ENCODE measurements at regions not wholly inside any gene's neighbourhood (a gene's known extent, or its start where the extent isn't known, plus 50 kb on each side); places are given as distances from the start of the nearest gene placed in this dataset.

GRCh38 chr13:99700468-99700867 lies 199.2 kb downstream of the TM9SF2 start:
- Histone ChIP-seq H3K9ac (ENCODE audit: low read depth, low read length, poor library complexity, severe bottlenecking) (no peak overlapping the region), H3K79me2 (ENCODE audit: insufficient read depth, low read length) (no peaks in the 10 kb centered on the region), H3K9me2 (replicated peaks; ENCODE audit: low read depth, low read length) (no peaks in the 10 kb centered on the region), H2AFZ (ENCODE audit: low read length) (no peak overlapping the region), H3K4me1 (ENCODE audit: insufficient read depth, low read length, poor library complexity, severe bottlenecking) (no peaks in the 10 kb centered on the region), H4K20me1 (ENCODE audit: insufficient read depth, low read length, poor library complexity, severe bottlenecking) (no peaks in the 10 kb centered on the region), H3K9me3 (ENCODE audit: insufficient read depth, low read depth, low read length) (no peaks in the 10 kb centered on the region), H3K4me3 (ENCODE audit: low read length, poor library complexity, severe bottlenecking) (no peak overlapping the region), H3K27me3 (ENCODE audit: insufficient read depth, low read length, poor library complexity, severe bottlenecking) (no peaks in the 10 kb centered on the region), H3F3A (ENCODE audit: low read depth) (no peaks in the 10 kb centered on the region), H3K36me3 (ENCODE audit: insufficient read depth, low read length) (no peaks in the 10 kb centered on the region), H3K4me2 (ENCODE audit: low read depth, low read length, poor library complexity, severe bottlenecking) (no peak overlapping the region)
- TF ChIP-seq, protein P1, sequence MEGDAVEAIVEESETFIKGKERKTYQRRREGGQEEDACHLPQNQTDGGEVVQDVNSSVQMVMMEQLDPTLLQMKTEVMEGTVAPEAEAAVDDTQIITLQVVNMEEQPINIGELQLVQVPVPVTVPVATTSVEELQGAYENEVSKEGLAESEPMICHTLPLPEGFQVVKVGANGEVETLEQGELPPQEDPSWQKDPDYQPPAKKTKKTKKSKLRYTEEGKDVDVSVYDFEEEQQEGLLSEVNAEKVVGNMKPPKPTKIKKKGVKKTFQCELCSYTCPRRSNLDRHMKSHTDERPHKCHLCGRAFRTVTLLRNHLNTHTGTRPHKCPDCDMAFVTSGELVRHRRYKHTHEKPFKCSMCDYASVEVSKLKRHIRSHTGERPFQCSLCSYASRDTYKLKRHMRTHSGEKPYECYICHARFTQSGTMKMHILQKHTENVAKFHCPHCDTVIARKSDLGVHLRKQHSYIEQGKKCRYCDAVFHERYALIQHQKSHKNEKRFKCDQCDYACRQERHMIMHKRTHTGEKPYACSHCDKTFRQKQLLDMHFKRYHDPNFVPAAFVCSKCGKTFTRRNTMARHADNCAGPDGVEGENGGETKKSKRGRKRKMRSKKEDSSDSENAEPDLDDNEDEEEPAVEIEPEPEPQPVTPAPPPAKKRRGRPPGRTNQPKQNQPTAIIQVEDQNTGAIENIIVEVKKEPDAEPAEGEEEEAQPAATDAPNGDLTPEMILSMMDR (conservative IDR thresholded peaks at IDR 0.05; ENCODE audit: low read length), result no peak
- no peak for TF ChIP-seq EZH2phosphoT487 (IDR thresholded peaks at IDR 0.05; ENCODE audit: borderline replicate concordance)

DNA sequence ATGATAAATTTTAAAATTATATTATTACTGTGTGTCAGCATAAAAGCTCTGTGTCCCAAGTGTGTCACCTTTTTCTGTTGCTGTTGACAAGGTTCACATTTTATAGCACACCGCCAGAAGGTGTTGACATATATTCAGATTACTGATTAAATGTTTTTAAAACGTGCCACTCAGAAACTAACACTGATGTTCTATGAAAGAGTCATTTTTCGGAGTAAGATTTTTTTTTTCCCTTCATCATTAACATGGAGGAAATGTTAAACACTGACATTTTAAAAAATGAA lies 197.5 kb downstream of the TM9SF2 start:
- no peaks in the 10 kb centered on the region for H3K4me1 ChIP-seq (ENCODE audit: insufficient read depth, low read length, poor library complexity, severe bottlenecking)
- H2AFZ ChIP-seq (ENCODE audit: low read length), result no peak overlapping the region
- no peak overlapping the region for H3K9ac ChIP-seq (ENCODE audit: low read depth, low read length, poor library complexity, severe bottlenecking)
- H3K27me3 ChIP-seq (ENCODE audit: insufficient read depth, low read length, poor library complexity, severe bottlenecking), result no peaks in the 10 kb centered on the region
- no peaks in the 10 kb centered on the region for H3K9me2 ChIP-seq (replicated peaks; ENCODE audit: low read depth, low read length)
- H3K36me3 ChIP-seq (ENCODE audit: insufficient read depth, low read length), result no peaks in the 10 kb centered on the region
- H3K79me2 ChIP-seq (ENCODE audit: insufficient read depth, low read length), result no peaks in the 10 kb centered on the region
- no peak for TF ChIP-seq EZH2phosphoT487 (IDR thresholded peaks at IDR 0.05; ENCODE audit: borderline replicate concordance)
- TF ChIP-seq, protein P1 (conservative IDR thresholded peaks at IDR 0.05; ENCODE audit: low read length), result no peak
- H4K20me1 ChIP-seq (ENCODE audit: insufficient read depth, low read length, poor library complexity, severe bottlenecking), result no peaks in the 10 kb centered on the region
- no peak overlapping the region for H3K4me2 ChIP-seq (ENCODE audit: low read depth, low read length, poor library complexity, severe bottlenecking)
- H3F3A ChIP-seq (ENCODE audit: low read depth), result no peaks in the 10 kb centered on the region
- H3K4me3 ChIP-seq (ENCODE audit: low read length, poor library complexity, severe bottlenecking), result no peak overlapping the region
- no peaks in the 10 kb centered on the region for H3K9me3 ChIP-seq (ENCODE audit: insufficient read depth, low read depth, low read length)

GRCh38 chr13:99698010-99698815 lies 196.9 kb downstream of the TM9SF2 start:
- Histone ChIP-seq H3K36me3 (ENCODE audit: insufficient read depth, low read length) (no peaks in the 10 kb centered on the region), H3K4me3 (ENCODE audit: low read length, poor library complexity, severe bottlenecking) (no peak overlapping the region), H3K79me2 (ENCODE audit: insufficient read depth, low read length) (no peaks in the 10 kb centered on the region), H3F3A (ENCODE audit: low read depth) (no peaks in the 10 kb centered on the region), H3K4me1 (ENCODE audit: insufficient read depth, low read length, poor library complexity, severe bottlenecking) (no peaks in the 10 kb centered on the region), H3K9ac (ENCODE audit: low read depth, low read length, poor library complexity, severe bottlenecking) (no peak overlapping the region), H3K9me2 (replicated peaks; ENCODE audit: low read depth, low read length) (no peaks in the 10 kb centered on the region), H3K4me2 (ENCODE audit: low read depth, low read length, poor library complexity, severe bottlenecking) (no peak overlapping the region), H3K27me3 (ENCODE audit: insufficient read depth, low read length, poor library complexity, severe bottlenecking) (no peaks in the 10 kb centered on the region), H3K9me3 (ENCODE audit: insufficient read depth, low read depth, low read length) (no peaks in the 10 kb centered on the region), H4K20me1 (ENCODE audit: insufficient read depth, low read length, poor library complexity, severe bottlenecking) (no peaks in the 10 kb centered on the region), H2AFZ (ENCODE audit: low read length) (no peak overlapping the region)
- TF ChIP-seq, protein P1 (conservative IDR thresholded peaks at IDR 0.05; ENCODE audit: low read length), result no peak
- TF ChIP-seq EZH2phosphoT487 (IDR thresholded peaks at IDR 0.05; ENCODE audit: borderline replicate concordance), result no peak

Measured in Loucy (cell line).